Right lobe of liver (tissue), 6 donors: ENCODE measurements at regions not wholly inside any gene's neighbourhood (a gene's known extent, or its start where the extent isn't known, plus 50 kb on each side); places are given as distances from the start of the nearest gene placed in this dataset.

Source experiments
- ATAC-seq, 4 donors: fragments of 200-7000 bp; cut with Tn5 transposase; one replicate each; pipeline ENCODE4 v1.9.1; 2020; ENCODE audit warnings: mild to moderate bottlenecking in 4 of 4, moderate library complexity in 4 of 4
- DNase-seq, 3 donors: peaks; one replicate each; pipeline ENCODE4 v3.0.0-alpha.2; 2020
- H3K27ac ChIP-seq, 3 donors: fragments of 200-600 bp; one replicate each; pipeline ENCODE4 v1.8.0; 2022
- H3K27me3 ChIP-seq, 2 donors: fragments of 200-600 bp; one replicate each; pipeline ENCODE4 v1.8.0; 2022
- H3K36me3 ChIP-seq, 4 donors: fragments of 200-600 bp; sonication (generic) in 1 of 4; one replicate each; pipeline versions ENCODE4 v1.5.1 to v1.8.0; 2017 to 2022; ENCODE audit warnings: control low read depth in 1 of 4
- H3K4me1 ChIP-seq, 4 donors: fragments of 200-600 bp; sonication (generic) in 1 of 4; one replicate each; pipeline versions ENCODE4 v1.5.1 to v1.8.0; 2017 to 2022; ENCODE audit warnings: control low read depth in 1 of 4
- H3K4me3 ChIP-seq, 3 donors: fragments of 200-600 bp; one replicate each; pipeline ENCODE4 v1.8.0; 2022
- H3K9me3 ChIP-seq, 4 donors: fragments of 200-600 bp; sonication (generic) in 1 of 4; one replicate each; pipeline versions ENCODE4 v1.5.1 to v1.8.0; 2017 to 2022; ENCODE audit warnings: control low read depth in 1 of 4
- CTCF ChIP-seq, 4 donors: fragments of 200-600 bp in 3 of 4; fragments of 450-650 bp in 1 of 4; IDR thresholded peaks; one replicate each; pipeline versions ENCODE4 v1.5.1 to v1.8.0; 2016 to 2022; ENCODE audit warnings: antibody characterized with exemption in 4 of 4, mild to moderate bottlenecking in 2 of 4
- POLR2A ChIP-seq: fragments of 450-650 bp; IDR thresholded peaks from one replicate; pipeline ENCODE4 v1.6.1; 2017; ENCODE audit warnings: antibody characterized with exemption, mild to moderate bottlenecking
- WGBS: methylation state at CpG from one replicate; pipeline ENCODE4 v1.1.6; 2018; ENCODE audit warnings: low coverage, low lambda C conversion rate; ENCODE audit not compliant: insufficient coverage; ENCODE audit errors: missing lambda C conversion rate; 5-methylcytosine and 5-hydroxymethylcytosine counted together
- intact Hi-C, 2 donors: fragments of 100-400 bp; cut with DNase I; formaldehyde crosslinking; loops; one replicate each; pipeline versions ENCODE4 v1.11.2 to v1.14.1; 2022
- donor health status: DM: no; HTN: yes; CAD: no.
- donor health status: DM: no; HTN: no; CAD: no.
- donor health status: DM: no; HTN: no; CAD: no.
- donor health status: DM: no; HTN: yes; CAD: no.
- donor health status: DM: no; HTN: yes; CAD: no.

- H3K4me3 ChIP-seq = no peak overlapping the region
- no peaks in the 10 kb centered on the region for H3K36me3 ChIP-seq
- no peaks in the 10 kb centered on the region for H3K9me3 ChIP-seq
- DNase-seq (no peak), ATAC-seq (no peak)
- H3K27me3 ChIP-seq = no peaks in the 10 kb centered on the region
- 83% methylated on average over 2 of the region's 2 CpGs for WGBS
- intact Hi-C loops = no loop called here
- no peaks in the 10 kb centered on the region for H3K4me1 ChIP-seq
- H3K27ac ChIP-seq = no peak overlapping the region
- TF ChIP-seq CTCF (IDR thresholded peaks at IDR 0.05) = no peak
- TF ChIP-seq POLR2A = no peak
Observed at GRCh38 chr7:35495377-35495776, 199.6 kb downstream of the HERPUD2 start.

- Histone ChIP-seq H3K4me3 (no peak overlapping the region), H3K27me3 (no peaks in the 10 kb centered on the region), H3K27ac (no peak overlapping the region), H3K9me3 (no peaks in the 10 kb centered on the region), H3K4me1 (no peaks in the 10 kb centered on the region), H3K36me3 (no peaks in the 10 kb centered on the region)
- 70% methylated on average over 3 of the region's 3 CpGs for WGBS
- no peak for TF ChIP-seq CTCF (IDR thresholded peaks at IDR 0.05)
- no peak for TF ChIP-seq POLR2A
- ATAC-seq (no peak), DNase-seq (no peak)
- intact Hi-C loops = no loop called here
Observed at GRCh38 chr7:35494407-35494806, 200.5 kb downstream of the HERPUD2 start.

GRCh38 chr7:35492451-35493175 lies 202.3 kb downstream of the HERPUD2 start:
- no peak overlapping the region for H3K4me3 ChIP-seq
- intact Hi-C loops = no loop called here
- H3K27me3 ChIP-seq = no peaks in the 10 kb centered on the region
- WGBS = 66% methylated on average over 10 of the region's 19 CpGs
- TF ChIP-seq CTCF (IDR thresholded peaks at IDR 0.05) (no peak), POLR2A (no peak)
- H3K4me1 ChIP-seq = no peaks in the 10 kb centered on the region
- H3K36me3 ChIP-seq = no peaks in the 10 kb centered on the region
- DNase-seq (no peak), ATAC-seq (no peak)
- no peak overlapping the region for H3K27ac ChIP-seq
- H3K9me3 ChIP-seq = no peaks in the 10 kb centered on the region

GRCh38 chr7:35491233-35491632 lies 203.7 kb downstream of the HERPUD2 start:
- DNase-seq = no peak
- H3K27ac ChIP-seq = no peak overlapping the region
- no peaks in the 10 kb centered on the region for H3K27me3 ChIP-seq
- H3K36me3 ChIP-seq = no peaks in the 10 kb centered on the region
- intact Hi-C loops = no loop called here
- no peaks in the 10 kb centered on the region for H3K4me1 ChIP-seq
- no peaks in the 10 kb centered on the region for H3K9me3 ChIP-seq
- ATAC-seq = no peak
- no peak overlapping the region for H3K4me3 ChIP-seq
- no peak for TF ChIP-seq POLR2A
- no peak for TF ChIP-seq CTCF (IDR thresholded peaks at IDR 0.05)
- WGBS = 73% methylated on average over 1 of the region's 1 CpG
